ENCODE measurements at regions not wholly inside any gene's neighbourhood (a gene's known extent, or its start where the extent isn't known, plus 50 kb on each side); places are given as distances from the start of the nearest gene placed in this dataset.

GRCh38 chr20:7275645-7276237 lies 508.3 kb downstream of the BMP2 start:
- H3K4me1 ChIP-seq (ENCODE audit: control insufficient read depth, insufficient read depth, low read length) = no peaks in the 10 kb centered on the region
- H3K18ac ChIP-seq (ENCODE audit: low read depth, low read length) = no peak overlapping the region
- no peaks in the 10 kb centered on the region for H3K79me1 ChIP-seq (ENCODE audit: low read depth in 1 of 2, low read length in 2 of 2)
- no peak overlapping the region for H3K14ac ChIP-seq (replicated peaks; ENCODE audit: low read depth, low read length)
- H3K23ac ChIP-seq (ENCODE audit: low read depth, low read length) = no peak overlapping the region
- dilution Hi-C loops (cut with HindIII; ENCODE audit: low sequenced_read_pairs, unreplicated experiment) = no loop called here
- no TSS peak for BruUV-seq (replicated peaks)
- ATAC-seq (ENCODE audit: low read depth) = no peak
- no peaks in the 10 kb centered on the region for H3K27me3 ChIP-seq (ENCODE audit: control insufficient read depth, insufficient read depth, low read length)
- H3K9me1 ChIP-seq (ENCODE audit: insufficient read depth, low read length) = no peaks in the 10 kb centered on the region
- no peak overlapping the region for H4K91ac ChIP-seq (ENCODE audit: insufficient read depth, low read depth, low read length)
- CTCF ChIA-PET = no interaction called here
- no CpG with 5 or more reads among the region's 3 CpGs for WGBS, 2 experiments (ENCODE audit: extremely low coverage in 2 of 2, insufficient read length in 1 of 2)
- H2BK120ac ChIP-seq (ENCODE audit: low read depth, low read length) = no peak overlapping the region
- no peak overlapping the region for H3K56ac ChIP-seq (ENCODE audit: extremely low read depth, insufficient read depth, low read length)
- POLR2A ChIA-PET (ENCODE audit: unreplicated experiment) = no interaction called here
- H2BK5ac ChIP-seq (ENCODE audit: low read depth, low read length, poor library complexity, severe bottlenecking) = no peak overlapping the region
- no peak overlapping the region for H3K27ac ChIP-seq (ENCODE audit: insufficient read depth, low read length)
- no peak overlapping the region for H2AK9ac ChIP-seq (replicated peaks; ENCODE audit: low read depth, low read length, poor library complexity)
- no peak overlapping the region for H4K8ac ChIP-seq (ENCODE audit: low read depth in 2 of 2, low read length in 2 of 2)
- H3K9ac ChIP-seq (ENCODE audit: low read depth, low read length) = no peak overlapping the region
- H3K4ac ChIP-seq (ENCODE audit: low read depth, low read length) = no peak overlapping the region
- H2AK5ac ChIP-seq (ENCODE audit: low read depth, low read length) = no peak overlapping the region
- H4K5ac ChIP-seq (ENCODE audit: low read depth, low read length) = no peak overlapping the region
- H4K20me1 ChIP-seq (ENCODE audit: insufficient read depth, low read length) = no peaks in the 10 kb centered on the region
- no peak overlapping the region for H2BK20ac ChIP-seq (ENCODE audit: low read depth, low read length)
- no peak overlapping the region for H2AFZ ChIP-seq (replicated peaks; ENCODE audit: low read length, poor library complexity)
- TF ChIP-seq CTCF (conservative IDR thresholded peaks at IDR 0.05; ENCODE audit: low read depth, low read length) (no peak), FOS (IDR thresholded peaks at IDR 0.05; ENCODE audit: low read depth, low read length) (no peak)
- intact Hi-C loops (cut with micrococcal nuclease) = no loop called here
- H2BK15ac ChIP-seq (ENCODE audit: low read depth, low read length) = no peak overlapping the region
- in situ Hi-C loops (cut with MboI; ENCODE audit: low sequenced_read_pairs) = no loop called here
- no peaks in the 10 kb centered on the region for H3K36me3 ChIP-seq (ENCODE audit: control insufficient read depth, insufficient read depth, low read length)
- H3K9me3 ChIP-seq (ENCODE audit: control insufficient read depth, insufficient read depth, low read length) = no peaks in the 10 kb centered on the region
- H3K4me3 ChIP-seq (ENCODE audit: insufficient read depth, low read depth, low read length) = no peak overlapping the region
- no peak overlapping the region for H3K4me2 ChIP-seq (ENCODE audit: low read depth, low read length)
- no peak for DNase-seq
